Lower leg skin (tissue), 4 donors: ENCODE measurements at regions not wholly inside any gene's neighbourhood (a gene's known extent, or its start where the extent isn't known, plus 50 kb on each side); places are given as distances from the start of the nearest gene placed in this dataset.

ENCODE experiments used
- DNase-seq, 2 donors: peaks; one replicate each; pipeline ENCODE4 v3.0.0-alpha.2; 2019; ENCODE audit warnings: low spot score in 2 of 2
- H3K4me3 ChIP-seq: fragments of 200-600 bp; sonication (generic); 2 replicates; pipeline ENCODE4 v1.5.1; 2017; ENCODE audit warnings: mild to moderate bottlenecking, low read depth; ENCODE audit not compliant: poor library complexity, severe bottlenecking
- POLR2A ChIP-seq, 2 donors: fragments of 450-650 bp; IDR thresholded peaks; one replicate each; pipeline ENCODE4 v1.6.1; 2016 to 2017; ENCODE audit warnings: antibody characterized with exemption in 2 of 2, mild to moderate bottlenecking in 1 of 2, moderate library complexity in 1 of 2
- WGBS, 2 donors: methylation state at CpG; one replicate each; pipeline ENCODE4 v1.1.5; 2018; 5-methylcytosine and 5-hydroxymethylcytosine counted together
- intact Hi-C: fragments of 100-400 bp; cut with DNase I; formaldehyde crosslinking; loops from one replicate; pipeline ENCODE4 v1.15.0; 2023; ENCODE audit warnings: low total_unique reads
- TF ChIP-seq, protein P1 (sequence below), 3 donors: fragments of 450-650 bp; IDR thresholded peaks; one replicate each; pipeline ENCODE4 v1.5.1; 2016; ENCODE audit warnings: antibody characterized with exemption in 3 of 3, mild to moderate bottlenecking in 3 of 3, moderate library complexity in 2 of 3

GRCh38 chr6:121615493-121615892, 180.0 kb downstream of the GJA1 start:
- TF ChIP-seq, protein P1, sequence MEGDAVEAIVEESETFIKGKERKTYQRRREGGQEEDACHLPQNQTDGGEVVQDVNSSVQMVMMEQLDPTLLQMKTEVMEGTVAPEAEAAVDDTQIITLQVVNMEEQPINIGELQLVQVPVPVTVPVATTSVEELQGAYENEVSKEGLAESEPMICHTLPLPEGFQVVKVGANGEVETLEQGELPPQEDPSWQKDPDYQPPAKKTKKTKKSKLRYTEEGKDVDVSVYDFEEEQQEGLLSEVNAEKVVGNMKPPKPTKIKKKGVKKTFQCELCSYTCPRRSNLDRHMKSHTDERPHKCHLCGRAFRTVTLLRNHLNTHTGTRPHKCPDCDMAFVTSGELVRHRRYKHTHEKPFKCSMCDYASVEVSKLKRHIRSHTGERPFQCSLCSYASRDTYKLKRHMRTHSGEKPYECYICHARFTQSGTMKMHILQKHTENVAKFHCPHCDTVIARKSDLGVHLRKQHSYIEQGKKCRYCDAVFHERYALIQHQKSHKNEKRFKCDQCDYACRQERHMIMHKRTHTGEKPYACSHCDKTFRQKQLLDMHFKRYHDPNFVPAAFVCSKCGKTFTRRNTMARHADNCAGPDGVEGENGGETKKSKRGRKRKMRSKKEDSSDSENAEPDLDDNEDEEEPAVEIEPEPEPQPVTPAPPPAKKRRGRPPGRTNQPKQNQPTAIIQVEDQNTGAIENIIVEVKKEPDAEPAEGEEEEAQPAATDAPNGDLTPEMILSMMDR (IDR thresholded peaks at IDR 0.05): no peak
- WGBS, 2 donors: 81 to 84% methylated on average over 3 of the region's 3 CpGs

DNA sequence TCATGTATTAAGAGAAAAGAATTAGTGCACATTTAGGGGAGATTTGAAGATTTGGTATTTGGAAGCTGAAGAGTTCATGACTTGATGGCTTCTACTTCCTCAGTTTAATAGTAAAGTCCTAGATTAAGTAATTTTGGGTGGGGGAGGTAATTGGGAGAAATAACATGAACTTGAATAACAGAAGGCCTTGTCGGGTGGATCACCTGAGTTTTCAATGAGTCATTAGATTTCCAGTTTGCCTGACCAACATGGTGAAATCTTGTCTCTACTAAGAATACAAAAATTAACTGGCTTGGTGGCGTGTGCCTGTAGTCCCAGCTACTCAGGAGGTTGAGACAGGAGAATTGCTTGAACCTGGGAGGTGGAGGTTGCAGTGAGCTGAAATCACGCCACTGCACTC, 181.0 kb downstream of the GJA1 start:
- no peak for DNase-seq
- WGBS, 2 donors: 85 to 89% methylated on average over 3 of the region's 3 CpGs
- TF ChIP-seq, protein P1 (IDR thresholded peaks at IDR 0.05): no peak
- intact Hi-C loops: no loop called here
- H3K4me3 ChIP-seq: no peak overlapping the region

More at GRCh38 chr6:121615493-121615892, 180.0 kb downstream of the GJA1 start:
- H3K4me3 ChIP-seq: no peak overlapping the region
- intact Hi-C loops: no loop called here
- no peak for DNase-seq

DNA sequence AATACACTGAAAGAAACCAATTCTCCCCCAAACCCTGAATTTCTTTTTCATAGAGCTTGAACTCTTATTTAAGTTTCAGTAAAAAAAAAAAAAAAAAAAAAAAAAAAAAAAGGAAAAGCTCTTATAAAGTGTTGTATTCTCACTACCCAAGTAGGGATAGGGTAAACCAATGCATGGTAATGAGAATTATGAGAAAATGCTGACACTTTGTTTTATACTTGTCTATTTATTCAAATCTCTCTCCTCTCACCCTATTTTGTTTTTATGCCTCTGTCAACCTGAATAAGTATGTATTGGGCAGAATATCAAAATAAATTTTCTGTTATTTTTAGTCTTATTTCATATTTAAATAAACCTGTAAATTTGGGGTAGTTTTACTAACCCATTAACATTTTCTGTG, 181.9 kb downstream of the GJA1 start:
- no peak overlapping the region for H3K4me3 ChIP-seq
- DNase-seq: no peak
- no peak for TF ChIP-seq POLR2A (IDR thresholded peaks at IDR 0.05)
- TF ChIP-seq, protein P1 (IDR thresholded peaks at IDR 0.05): no peak
- intact Hi-C loops: no loop called here

- TF ChIP-seq, protein P1 (IDR thresholded peaks at IDR 0.05): no peak
- no peak for TF ChIP-seq POLR2A (IDR thresholded peaks at IDR 0.05)
- WGBS, 2 donors: 43 to 46% methylated on average over 2 of the region's 2 CpGs
- no peak overlapping the region for H3K4me3 ChIP-seq
- intact Hi-C loops: no loop called here
- DNase-seq: no peak
Observed at GRCh38 chr6:121619013-121619412, 183.6 kb downstream of the GJA1 start.

- DNase-seq: no peak
- 84 to 91% methylated on average over 7 to 8 of the region's 8 CpGs for whole genome bisulfite sequencing, 2 donors
- TF ChIP-seq POLR2A (IDR thresholded peaks at IDR 0.05): no peak
- TF ChIP-seq, protein P1 (IDR thresholded peaks at IDR 0.05): no peak
- H3K4me3 ChIP-seq: no peak overlapping the region
- intact Hi-C loops: no loop called here
Observed at GRCh38 chr6:121619987-121620740, 184.7 kb downstream of the GJA1 start.

DNA sequence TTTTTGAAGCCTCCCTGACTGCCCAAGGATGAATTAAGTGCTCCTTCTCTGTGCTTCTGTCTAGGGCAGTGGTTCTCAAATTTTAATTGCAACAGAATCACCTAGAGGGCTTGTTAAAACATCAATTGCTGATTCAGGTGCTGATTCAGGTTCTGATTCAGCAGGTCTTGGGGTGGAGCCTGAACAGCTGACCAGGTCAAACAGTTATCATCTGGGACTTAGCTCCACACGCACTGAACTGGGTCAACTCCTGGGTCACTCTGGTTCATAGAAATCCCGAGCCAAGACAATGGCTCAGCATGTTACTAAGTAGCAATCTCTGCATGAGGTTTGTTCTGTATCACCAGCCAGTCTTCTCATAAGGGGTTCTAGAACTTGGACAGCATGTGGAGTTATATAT, 192.3 kb downstream of the GJA1 start:
- DNase-seq: no peak
- H3K4me3 ChIP-seq: no peak overlapping the region
- intact Hi-C loops: no loop called here
- TF ChIP-seq POLR2A (IDR thresholded peaks at IDR 0.05): no peak
- TF ChIP-seq, protein P1 (IDR thresholded peaks at IDR 0.05): no peak
- 48 to 63% methylated on average over 2 of the region's 2 CpGs for WGBS, 2 donors
